Gastrocnemius medialis (tissue), 4 donors: ENCODE measurements at regions not wholly inside any gene's neighbourhood (a gene's known extent, or its start where the extent isn't known, plus 50 kb on each side); places are given as distances from the start of the nearest gene placed in this dataset.

Experiments
- ATAC-seq, 2 donors: fragments of 150-250 bp; one replicate each; pipeline ENCODE4 v1.9.1; 2016
- DNase-seq, 2 donors: peaks; one replicate each; pipeline ENCODE4 v3.0.0-alpha.2; 2019
- H3K27ac ChIP-seq, 4 donors: fragments of 200-600 bp; sonication (generic); 1 replicate in 1 of 4; 2 replicates in 3 of 4; pipeline ENCODE4 v1.5.1; 2016 to 2018; ENCODE audit warnings: mild to moderate bottlenecking in 2 of 4, moderate library complexity in 1 of 4
- H3K27me3 ChIP-seq, 3 donors: fragments of 200-600 bp; sonication (generic) in 2 of 3; 1 replicate in 1 of 3; 2 replicates in 2 of 3; pipeline versions ENCODE4 v1.5.1 to v1.6.0; 2016 to 2019; ENCODE audit warnings: mild to moderate bottlenecking in 1 of 3, moderate library complexity in 1 of 3
- H3K36me3 ChIP-seq, 2 donors: fragments of 200-600 bp; sonication (generic) in 1 of 2; one replicate each; pipeline ENCODE4 v1.5.1; 2017 to 2018
- H3K4me1 ChIP-seq, 2 donors: fragments of 200-600 bp; sonication (generic) in 1 of 2; one replicate each; pipeline ENCODE4 v1.5.1; 2016 to 2017; ENCODE audit warnings: mild to moderate bottlenecking in 2 of 2
- H3K4me3 ChIP-seq, 4 donors: fragments of 200-600 bp; sonication (generic) in 3 of 4; 1 replicate in 1 of 4; 2 replicates in 3 of 4; pipeline ENCODE4 v1.5.1; 2016 to 2019; ENCODE audit warnings: mild to moderate bottlenecking in 2 of 4
- H3K9me3 ChIP-seq, 3 donors: fragments of 200-600 bp; sonication (generic) in 2 of 3; 1 replicate in 1 of 3; 2 replicates in 2 of 3; pipeline ENCODE4 v1.5.1; 2016 to 2019
- POLR2A ChIP-seq, 2 donors: fragments of 450-650 bp; IDR thresholded peaks; one replicate each; pipeline ENCODE4 v1.6.1; 2017; ENCODE audit warnings: antibody characterized with exemption in 2 of 2, mild to moderate bottlenecking in 2 of 2, moderate library complexity in 2 of 2
- in situ Hi-C, 4 donors: fragments of 200-750 bp; cut with MboI; loops; one replicate each; pipeline versions ENCODE4 v1.15.0 to v1.8.0; 2017; ENCODE audit warnings: low sequenced_read_pairs in 4 of 4
- intact Hi-C: fragments of 100-400 bp; cut with DNase I; formaldehyde crosslinking; loops from one replicate; pipeline ENCODE4 v1.15.1; 2023; ENCODE audit warnings: low total_unique reads
- TF ChIP-seq, protein P1 (sequence below), 5 experiments: fragments of 450-650 bp in 3 of 5; fragments of 200-600 bp in 2 of 5; sonication (generic) in 2 of 5; IDR thresholded peaks in 4 of 5; conservative IDR thresholded peaks in 1 of 5; 1 replicate in 4 of 5; 2 replicates in 1 of 5; pipeline ENCODE4 v1.5.1; 2016 to 2019; ENCODE audit warnings: antibody characterized with exemption in 5 of 5, mild to moderate bottlenecking in 3 of 5, moderate library complexity in 3 of 5

GRCh38 chr3:31054032-31054431, 159.6 kb upstream of the GADL1 start:
- Histone ChIP-seq H3K27ac (no peak overlapping the region), H3K9me3 (no peaks in the 10 kb centered on the region), H3K27me3 (no peaks in the 10 kb centered on the region), H3K4me1 (no peaks in the 10 kb centered on the region), H3K36me3 (no peaks in the 10 kb centered on the region), H3K4me3 (no peak overlapping the region)
- in situ Hi-C loops: no loop called here
- DNase-seq (no peak), ATAC-seq (no peak)
- no peak for TF ChIP-seq POLR2A (IDR thresholded peaks at IDR 0.05)
- TF ChIP-seq, protein P1, sequence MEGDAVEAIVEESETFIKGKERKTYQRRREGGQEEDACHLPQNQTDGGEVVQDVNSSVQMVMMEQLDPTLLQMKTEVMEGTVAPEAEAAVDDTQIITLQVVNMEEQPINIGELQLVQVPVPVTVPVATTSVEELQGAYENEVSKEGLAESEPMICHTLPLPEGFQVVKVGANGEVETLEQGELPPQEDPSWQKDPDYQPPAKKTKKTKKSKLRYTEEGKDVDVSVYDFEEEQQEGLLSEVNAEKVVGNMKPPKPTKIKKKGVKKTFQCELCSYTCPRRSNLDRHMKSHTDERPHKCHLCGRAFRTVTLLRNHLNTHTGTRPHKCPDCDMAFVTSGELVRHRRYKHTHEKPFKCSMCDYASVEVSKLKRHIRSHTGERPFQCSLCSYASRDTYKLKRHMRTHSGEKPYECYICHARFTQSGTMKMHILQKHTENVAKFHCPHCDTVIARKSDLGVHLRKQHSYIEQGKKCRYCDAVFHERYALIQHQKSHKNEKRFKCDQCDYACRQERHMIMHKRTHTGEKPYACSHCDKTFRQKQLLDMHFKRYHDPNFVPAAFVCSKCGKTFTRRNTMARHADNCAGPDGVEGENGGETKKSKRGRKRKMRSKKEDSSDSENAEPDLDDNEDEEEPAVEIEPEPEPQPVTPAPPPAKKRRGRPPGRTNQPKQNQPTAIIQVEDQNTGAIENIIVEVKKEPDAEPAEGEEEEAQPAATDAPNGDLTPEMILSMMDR (IDR thresholded peaks at IDR 0.05 in 4 of 5, conservative IDR thresholded peaks at IDR 0.05 in 1 of 5): no peak
- intact Hi-C loops: no loop called here

DNA sequence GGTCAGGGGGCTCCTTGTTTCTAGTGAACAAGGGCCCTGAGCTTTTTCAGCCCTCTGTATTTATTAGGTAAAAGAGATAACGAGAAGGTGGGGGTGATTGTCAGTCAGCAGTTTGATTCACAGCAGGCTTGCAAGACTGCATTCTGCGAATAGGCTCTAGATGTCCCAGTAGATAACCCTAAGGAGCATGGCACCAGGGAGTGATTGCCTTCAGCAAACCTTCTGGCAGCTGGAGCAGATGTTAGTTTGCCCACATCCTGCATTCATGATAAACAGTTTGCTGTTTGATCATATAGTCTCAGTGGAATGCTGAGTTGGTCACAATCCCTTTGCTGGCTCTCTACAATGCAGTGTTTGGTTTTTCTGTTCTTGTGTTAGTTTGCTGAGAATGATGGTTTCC, 161.3 kb upstream of the GADL1 start:
- DNase-seq (no peak), ATAC-seq (no peak)
- no peak for TF ChIP-seq POLR2A (IDR thresholded peaks at IDR 0.05)
- TF ChIP-seq, protein P1 (IDR thresholded peaks at IDR 0.05 in 4 of 5, conservative IDR thresholded peaks at IDR 0.05 in 1 of 5): no peak
- Histone ChIP-seq H3K27ac (no peak overlapping the region), H3K4me3 (no peak overlapping the region), H3K27me3 (no peaks in the 10 kb centered on the region), H3K36me3 (no peaks in the 10 kb centered on the region), H3K9me3 (no peaks in the 10 kb centered on the region), H3K4me1 (no peaks in the 10 kb centered on the region)
- in situ Hi-C loops (no loop called here), intact Hi-C loops (no loop called here)

DNA sequence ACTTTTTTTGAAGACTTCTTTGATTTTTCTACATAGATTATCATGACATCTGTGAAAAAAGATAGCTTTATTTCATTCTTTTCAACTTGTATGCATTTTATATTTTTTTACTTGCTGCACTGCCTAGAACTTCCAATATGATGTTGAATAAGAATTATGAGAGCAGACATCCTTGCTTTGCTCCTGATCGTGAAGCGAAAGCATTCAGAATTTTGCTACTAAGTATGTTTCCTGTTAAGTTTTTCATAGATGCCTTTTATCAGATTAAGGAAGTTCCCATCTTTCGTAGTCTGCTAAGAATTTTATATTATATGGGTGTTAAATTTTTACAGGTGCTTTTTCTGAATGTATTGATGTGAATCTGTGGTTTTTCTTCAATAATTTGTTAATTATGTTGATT, 163.4 kb upstream of the GADL1 start:
- in situ Hi-C loops (no loop called here), intact Hi-C loops (no loop called here)
- no peak for ATAC-seq
- Histone ChIP-seq H3K27me3 (no peaks in the 10 kb centered on the region), H3K9me3 (no peaks in the 10 kb centered on the region), H3K27ac (no peak overlapping the region), H3K4me1 (no peaks in the 10 kb centered on the region), H3K4me3 (no peak overlapping the region), H3K36me3 (no peaks in the 10 kb centered on the region)
- TF ChIP-seq, protein P1 (IDR thresholded peaks at IDR 0.05 in 4 of 5, conservative IDR thresholded peaks at IDR 0.05 in 1 of 5): no peak
- TF ChIP-seq POLR2A (IDR thresholded peaks at IDR 0.05): no peak
- no peak for DNase-seq

DNA sequence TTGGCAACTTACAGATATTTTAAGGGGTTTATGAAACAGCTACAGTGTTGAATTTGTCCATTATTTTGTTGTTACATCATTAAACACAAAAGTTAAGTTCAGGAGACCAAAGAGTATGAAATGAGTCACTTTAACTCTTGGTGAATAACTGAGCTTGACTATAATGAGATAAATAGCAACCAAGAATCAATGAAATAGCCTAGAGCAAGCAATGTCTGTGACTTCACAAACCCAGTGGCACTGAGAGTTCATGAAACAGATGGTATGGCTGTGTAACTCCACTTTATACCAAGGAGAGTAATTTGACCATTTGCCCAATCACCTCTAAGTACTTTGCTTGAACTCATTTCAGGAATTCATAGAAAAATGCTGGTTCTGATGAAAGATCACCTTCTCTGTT, 169.6 kb upstream of the GADL1 start:
- DNase-seq (no peak), ATAC-seq (no peak)
- intact Hi-C loops (no loop called here), in situ Hi-C loops (no loop called here)
- Histone ChIP-seq H3K36me3 (no peaks in the 10 kb centered on the region), H3K4me3 (no peak overlapping the region), H3K4me1 (peaks cover 17 to 19% of the 10 kb centered on the region in 2 donors), H3K27me3 (no peaks in the 10 kb centered on the region), H3K9me3 (no peaks in the 10 kb centered on the region), H3K27ac (no peak overlapping the region)
- TF ChIP-seq, protein P1 (IDR thresholded peaks at IDR 0.05 in 4 of 5, conservative IDR thresholded peaks at IDR 0.05 in 1 of 5): no peak
- no peak for TF ChIP-seq POLR2A (IDR thresholded peaks at IDR 0.05)

GRCh38 chr3:31065765-31066164, 171.3 kb upstream of the GADL1 start:
- Histone ChIP-seq H3K27me3 (no peaks in the 10 kb centered on the region), H3K4me3 (no peak overlapping the region), H3K4me1 (peaks cover 17 to 19% of the 10 kb centered on the region in 2 donors), H3K27ac (peak overlapping the region in 1 of 4 donors; percentile 14), H3K36me3 (no peaks in the 10 kb centered on the region), H3K9me3 (no peaks in the 10 kb centered on the region)
- DNase-seq: no peak
- in situ Hi-C loops (no loop called here), intact Hi-C loops (loop anchor here (5.0 kb wide), 1 partner anchor 168 kb away; no protein-coding TSS in a partner anchor)
- ATAC-seq: peak; percentile 18 to 54
- TF ChIP-seq, protein P1 (IDR thresholded peaks at IDR 0.05 in 4 of 5, conservative IDR thresholded peaks at IDR 0.05 in 1 of 5): no peak
- no peak for TF ChIP-seq POLR2A (IDR thresholded peaks at IDR 0.05)
